Suppressor macrophage treated with lipopolysaccharide for 1 hour (primary cell): ENCODE measurements at regions not wholly inside any gene's neighbourhood (a gene's known extent, or its start where the extent isn't known, plus 50 kb on each side); places are given as distances from the start of the nearest gene placed in this dataset.

Experiments used
- DNase-seq, 3 donors: peaks; one replicate each; pipeline ENCODE4 v3.0.0-alpha.2; 2020 to 2022

GRCh38 chr10:6343305-6344010 lies 140.7 kb downstream of the PFKFB3 start:
- no peak for DNase-seq

- DNase-seq = no peak
Measured at GRCh38 chr10:6345404-6345803, 142.7 kb downstream of the PFKFB3 start.

- peak; percentile 33 to 72 (median 48) for DNase-seq
Measured at GRCh38 chr10:6346631-6347030, 143.9 kb downstream of the PFKFB3 start.

GRCh38 chr10:6347391-6347951 lies 144.7 kb downstream of the PFKFB3 start:
- DNase-seq = peak; percentile 34 to 48 (median 46)

- DNase-seq = peak; percentile 92 to 99 (median 97)
Measured at GRCh38 chr10:6348096-6348874, 145.6 kb downstream of the PFKFB3 start.

- DNase-seq = peak; percentile 69 to 87 (median 74)
Measured at GRCh38 chr10:6349846-6350535, 147.3 kb downstream of the PFKFB3 start.

DNA sequence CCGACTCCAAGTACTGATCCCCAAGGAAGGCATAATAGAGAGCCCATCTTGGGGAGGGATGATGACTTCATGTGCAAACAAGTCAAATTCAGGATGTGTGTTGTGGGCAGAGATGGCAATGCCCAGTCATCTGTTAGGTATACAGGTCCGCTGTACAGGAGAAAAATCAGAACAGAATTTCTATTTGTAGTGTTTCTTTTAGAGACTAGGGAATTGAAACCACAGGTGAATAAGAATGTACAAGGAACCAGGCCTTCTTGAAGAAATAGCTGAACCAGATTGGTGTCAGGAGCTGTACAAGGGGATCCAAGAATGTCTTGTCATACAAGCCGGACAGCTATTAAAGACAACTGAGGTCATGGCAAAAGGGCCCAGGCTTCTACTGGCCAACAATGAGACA lies 147.9 kb downstream of the PFKFB3 start:
- DNase-seq = no peak

- DNase-seq = peak; percentile 79 to 89 (median 83)
Measured at GRCh38 chr10:6351495-6351894, 148.8 kb downstream of the PFKFB3 start.

DNA sequence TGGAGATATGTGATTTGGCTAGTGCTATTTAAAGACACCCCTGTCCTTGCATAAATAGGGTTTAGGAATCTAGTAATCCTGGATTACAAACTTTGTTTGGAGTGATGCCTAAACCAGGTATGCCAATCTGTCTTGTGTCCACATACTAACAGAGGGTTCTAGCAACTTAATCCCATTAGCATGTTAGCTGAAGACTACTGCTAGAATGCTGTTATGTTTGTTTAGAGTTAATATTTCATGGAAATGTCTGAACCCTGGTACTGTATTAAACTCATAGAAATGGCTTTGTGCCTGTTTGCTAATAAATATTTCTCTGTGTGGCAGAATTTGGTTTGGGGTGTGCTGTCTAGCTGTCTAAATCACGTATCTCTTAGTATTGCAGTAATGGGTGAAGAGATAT lies 150.8 kb downstream of the PFKFB3 start:
- DNase-seq = no peak

GRCh38 chr10:6354168-6354772 lies 151.5 kb downstream of the PFKFB3 start:
- DNase-seq = no peak

GRCh38 chr10:6356280-6356793 lies 153.6 kb downstream of the PFKFB3 start:
- DNase-seq = no peak

- no peak for DNase-seq
Measured at GRCh38 chr10:6361869-6362268, 159.1 kb downstream of the PFKFB3 start.

- no peak for DNase-seq
Measured at GRCh38 chr10:6362879-6363278, 160.1 kb downstream of the PFKFB3 start.

GRCh38 chr10:6363511-6363910 lies 160.8 kb downstream of the PFKFB3 start:
- peak; percentile 22 to 69 (median 63) for DNase-seq

DNA sequence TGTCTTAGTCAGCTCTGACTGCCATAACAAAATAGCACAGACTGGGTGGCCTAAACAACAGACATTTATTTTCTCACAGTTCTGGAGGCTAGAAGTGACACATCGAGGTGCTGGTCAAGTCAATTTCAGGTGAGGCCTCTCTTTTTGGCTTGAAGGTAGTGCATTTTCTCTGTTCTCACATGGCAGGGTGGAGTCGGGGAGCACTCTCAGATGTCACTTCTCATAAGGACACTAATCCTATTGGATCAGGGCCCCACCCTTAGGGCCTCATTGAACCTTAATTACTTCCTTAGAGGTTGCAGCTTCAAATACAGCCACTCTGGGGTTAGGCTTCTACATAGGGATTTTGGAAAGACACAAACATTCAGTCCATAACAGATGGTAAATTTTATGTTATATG lies 161.6 kb downstream of the PFKFB3 start:
- no peak for DNase-seq

DNA sequence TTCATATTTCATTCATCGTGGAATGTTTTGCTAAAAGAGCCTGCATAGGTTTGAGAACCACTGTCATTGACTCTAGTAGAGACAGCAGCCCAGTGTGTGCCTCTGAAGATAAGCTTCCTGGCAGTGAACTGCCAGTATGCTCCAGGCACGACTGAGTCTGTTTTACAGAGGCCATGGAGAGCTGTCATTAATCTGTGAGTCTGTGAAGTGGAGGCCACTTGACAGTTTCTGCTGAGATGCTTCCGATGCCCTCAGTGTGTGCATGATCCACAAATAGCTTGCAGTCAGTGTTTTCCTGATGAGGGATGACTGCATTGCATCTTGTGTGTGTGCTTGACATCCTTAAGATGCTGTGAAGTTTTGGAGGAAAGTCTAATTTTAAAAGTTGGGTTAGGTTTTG lies 162.2 kb downstream of the PFKFB3 start:
- no peak for DNase-seq

DNA sequence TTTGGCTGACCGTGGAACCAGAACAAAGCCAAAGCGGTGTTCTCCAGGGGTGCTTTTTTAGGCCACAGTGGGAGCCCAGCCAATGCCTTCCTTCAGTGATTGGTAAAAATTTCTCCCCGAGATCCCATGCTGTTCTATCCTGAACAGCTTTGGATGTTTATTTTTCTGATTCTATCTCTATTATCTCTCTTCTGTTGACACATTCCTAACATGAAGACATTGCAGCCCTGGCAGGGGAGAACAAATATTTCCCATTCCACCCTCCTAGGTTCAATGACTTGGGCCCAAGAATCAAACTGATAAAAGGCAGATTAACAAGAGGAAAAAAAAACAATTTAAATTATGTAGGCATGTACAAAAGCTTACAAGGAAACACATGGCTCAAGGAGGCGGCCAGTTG lies 162.7 kb downstream of the PFKFB3 start:
- DNase-seq = no peak
